Neural crest cell (in vitro differentiated cells): ENCODE measurements at regions not wholly inside any gene's neighbourhood (a gene's known extent, or its start where the extent isn't known, plus 50 kb on each side); places are given as distances from the start of the nearest gene placed in this dataset.
"Not testable (repeated sequence)": the region's sequence is repeated elsewhere in the genome, so short reads cannot be mapped to it uniquely, and the experiment has no call there.

Experiments used
- DNase-seq: peaks from one replicate; pipeline ENCODE4 v3.0.0; 2021; ENCODE audit warnings: low read depth, mixed read lengths, low spot score
- H3K27ac Mint-ChIP-seq: one replicate; pipeline ENCODE4 v1.8.0; 2021; ENCODE audit warnings: mild to moderate bottlenecking, mixed read lengths; ENCODE audit not compliant: unreplicated experiment
- H3K27me3 Mint-ChIP-seq: 2 replicates; pipeline ENCODE4 v1.8.0; 2021; ENCODE audit warnings: low read depth, mild to moderate bottlenecking, mixed read lengths
- H3K36me3 Mint-ChIP-seq: 2 replicates; pipeline ENCODE4 v1.8.0; 2021; ENCODE audit warnings: low read depth, mild to moderate bottlenecking, mixed read lengths
- H3K4me1 Mint-ChIP-seq: 2 replicates; pipeline ENCODE4 v1.8.0; 2021; ENCODE audit warnings: mixed read lengths
- H3K4me3 Mint-ChIP-seq: one replicate; pipeline ENCODE4 v1.8.0; 2021; ENCODE audit warnings: mild to moderate bottlenecking, mixed read lengths
- H3K9me3 Mint-ChIP-seq: 2 replicates; pipeline ENCODE4 v1.8.0; 2021; ENCODE audit warnings: mixed read lengths
- CTCF ChIP-seq: fragments of 200-600 bp; sonication (generic); conservative IDR thresholded peaks from 2 replicates; pipeline ENCODE4 v1.5.0; 2021; ENCODE audit warnings: antibody characterized with exemption, mild to moderate bottlenecking

DNA sequence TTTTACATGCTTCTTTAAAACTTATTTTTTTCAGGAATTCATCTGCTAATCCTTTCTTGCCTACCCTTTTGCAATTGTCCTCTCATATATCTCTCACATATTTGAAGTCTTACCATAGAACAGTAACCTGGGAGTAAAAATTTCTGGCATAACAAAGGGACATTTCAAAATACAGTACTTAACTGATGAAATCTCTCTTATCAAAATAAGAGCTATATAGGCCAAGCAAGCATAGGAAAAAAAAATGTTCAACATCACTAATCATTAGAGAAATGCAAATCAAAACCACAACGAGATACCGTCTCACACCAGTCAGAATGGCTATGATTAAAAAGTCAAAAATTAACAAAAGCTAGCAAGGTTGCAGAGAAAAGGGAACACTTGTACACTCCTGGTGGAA, 2062.7 kb upstream of the CDH6 start:
- H3K27me3 Mint-ChIP-seq: no peaks in the 10 kb centered on the region
- no peak overlapping the region for H3K27ac Mint-ChIP-seq
- H3K4me1 Mint-ChIP-seq: peaks cover 4% of the 10 kb centered on the region
- no peaks in the 10 kb centered on the region for H3K36me3 Mint-ChIP-seq
- no peaks in the 10 kb centered on the region for H3K9me3 Mint-ChIP-seq
- no peak for DNase-seq
- TF ChIP-seq CTCF: no peak
- H3K4me3 Mint-ChIP-seq: no peak overlapping the region

- not testable (repeated sequence) for DNase-seq, H3K9me3 Mint-ChIP-seq, H3K4me1 Mint-ChIP-seq, H3K27ac Mint-ChIP-seq, H3K4me3 Mint-ChIP-seq, H3K36me3 Mint-ChIP-seq, H3K27me3 Mint-ChIP-seq
Observed at GRCh38 chr5:29127524-29128156, 2065.8 kb upstream of the CDH6 start.

GRCh38 chr5:29126462-29126861, 2067.0 kb upstream of the CDH6 start:
- not testable (repeated sequence) for H3K27ac Mint-ChIP-seq, H3K36me3 Mint-ChIP-seq, H3K4me3 Mint-ChIP-seq, H3K4me1 Mint-ChIP-seq, DNase-seq, H3K27me3 Mint-ChIP-seq, H3K9me3 Mint-ChIP-seq

GRCh38 chr5:29122306-29122705, 2071.2 kb upstream of the CDH6 start:
- Mint-ChIP-seq H3K27me3 (no peaks in the 10 kb centered on the region), H3K9me3 (no peaks in the 10 kb centered on the region), H3K36me3 (no peaks in the 10 kb centered on the region), H3K4me1 (peaks cover 5% of the 10 kb centered on the region), H3K4me3 (no peak overlapping the region), H3K27ac (no peak overlapping the region)
- TF ChIP-seq CTCF: no peak
- DNase-seq: no peak

- no peak overlapping the region for H3K4me3 Mint-ChIP-seq
- H3K27me3 Mint-ChIP-seq: no peaks in the 10 kb centered on the region
- H3K36me3 Mint-ChIP-seq: no peaks in the 10 kb centered on the region
- TF ChIP-seq CTCF: no peak
- no peak for DNase-seq
- peaks cover 2% of the 10 kb centered on the region for H3K9me3 Mint-ChIP-seq
- H3K4me1 Mint-ChIP-seq: no peaks in the 10 kb centered on the region
- no peak overlapping the region for H3K27ac Mint-ChIP-seq
Observed at GRCh38 chr5:29114331-29114768, 2076.0 kb upstream of the CDH9 start.

- DNase-seq: no peak
- H3K9me3 Mint-ChIP-seq: peaks cover 5% of the 10 kb centered on the region
- H3K4me3 Mint-ChIP-seq: no peak overlapping the region
Observed at GRCh38 chr5:29113516-29113915, 2075.1 kb upstream of the CDH9 start.

More at GRCh38 chr5:29113516-29113915, 2075.1 kb upstream of the CDH9 start:
- no peaks in the 10 kb centered on the region for H3K27me3 Mint-ChIP-seq
- no peak overlapping the region for H3K27ac Mint-ChIP-seq
- H3K4me1 Mint-ChIP-seq: no peaks in the 10 kb centered on the region
- peaks cover 3% of the 10 kb centered on the region for H3K36me3 Mint-ChIP-seq
- no peak for TF ChIP-seq CTCF
